ENCODE measurements at regions not wholly inside any gene's neighbourhood (a gene's known extent, or its start where the extent isn't known, plus 50 kb on each side); places are given as distances from the start of the nearest gene placed in this dataset.

DNA sequence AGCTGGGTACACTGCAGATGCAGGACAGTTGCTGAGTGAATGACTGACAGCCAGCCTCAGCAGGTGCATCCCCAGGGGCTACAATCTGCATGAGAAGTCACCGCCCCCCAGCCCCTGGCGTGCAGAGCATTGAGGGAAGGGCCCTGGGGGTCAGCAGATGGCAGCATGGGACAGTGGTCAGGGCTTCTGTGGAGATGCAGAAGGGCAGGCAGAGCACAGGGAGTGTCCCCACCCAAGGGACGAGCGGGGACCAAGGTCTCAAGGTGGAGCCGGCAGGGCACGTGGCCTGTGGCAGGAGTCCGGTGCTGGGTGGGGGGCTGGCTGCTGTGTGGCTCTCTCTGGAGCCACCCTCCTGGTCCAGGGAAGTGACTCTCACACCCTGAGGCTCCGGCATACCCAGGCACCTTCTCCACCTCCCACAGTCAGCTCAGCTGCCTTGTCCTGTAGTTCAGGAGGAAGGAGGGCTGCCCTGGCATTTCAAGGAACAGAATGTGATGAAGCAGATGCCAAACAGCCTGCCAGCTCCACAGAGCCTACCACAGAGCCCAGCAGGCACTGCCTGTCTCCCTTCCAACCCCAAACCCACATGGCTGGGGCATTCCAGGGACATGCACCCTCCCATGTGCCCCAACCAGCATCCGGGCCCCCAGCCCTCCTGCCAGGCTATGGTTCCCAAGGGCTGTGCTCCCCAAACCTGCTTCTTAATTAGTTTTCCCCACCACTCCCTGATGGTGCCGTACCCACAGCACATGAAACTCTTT is 114.5 kb downstream of the TMEM130 start:
- H3K27me3 ChIP-seq (ENCODE audit: insufficient read depth, low read length) = no peaks in the 10 kb centered on the region
- WGBS (ENCODE audit: extremely low coverage, insufficient read length, low lambda C conversion rate) = no CpG with 5 or more reads among the region's 10 CpGs

More for the DNA sequence above, 114.5 kb downstream of the TMEM130 start:
- no peak overlapping the region for H2BK20ac ChIP-seq (ENCODE audit: low read depth, low read length, poor library complexity, severe bottlenecking)
- H3K4me3 Mint-ChIP-seq = no peak overlapping the region
- H3K4ac ChIP-seq (ENCODE audit: low read depth, low read length) = no peak overlapping the region
- H3K56ac ChIP-seq (ENCODE audit: insufficient read length, low read depth, low read length) = no peak overlapping the region
- no peaks in the 10 kb centered on the region for H3K79me1 ChIP-seq (ENCODE audit: insufficient read depth, low read depth, low read length, poor library complexity, severe bottlenecking)
- no peak overlapping the region for H4K8ac ChIP-seq (replicated peaks; ENCODE audit: insufficient read length, low read depth, low read length)
- no peak overlapping the region for H3K27ac ChIP-seq (ENCODE audit: insufficient read length, low read depth, low read length)
- no peak overlapping the region for H2BK12ac ChIP-seq (ENCODE audit: insufficient read length, low read depth, low read length)
- no peak overlapping the region for H4K91ac ChIP-seq (ENCODE audit: insufficient read length, low read depth, low read length)
- TF ChIP-seq, protein P1, sequence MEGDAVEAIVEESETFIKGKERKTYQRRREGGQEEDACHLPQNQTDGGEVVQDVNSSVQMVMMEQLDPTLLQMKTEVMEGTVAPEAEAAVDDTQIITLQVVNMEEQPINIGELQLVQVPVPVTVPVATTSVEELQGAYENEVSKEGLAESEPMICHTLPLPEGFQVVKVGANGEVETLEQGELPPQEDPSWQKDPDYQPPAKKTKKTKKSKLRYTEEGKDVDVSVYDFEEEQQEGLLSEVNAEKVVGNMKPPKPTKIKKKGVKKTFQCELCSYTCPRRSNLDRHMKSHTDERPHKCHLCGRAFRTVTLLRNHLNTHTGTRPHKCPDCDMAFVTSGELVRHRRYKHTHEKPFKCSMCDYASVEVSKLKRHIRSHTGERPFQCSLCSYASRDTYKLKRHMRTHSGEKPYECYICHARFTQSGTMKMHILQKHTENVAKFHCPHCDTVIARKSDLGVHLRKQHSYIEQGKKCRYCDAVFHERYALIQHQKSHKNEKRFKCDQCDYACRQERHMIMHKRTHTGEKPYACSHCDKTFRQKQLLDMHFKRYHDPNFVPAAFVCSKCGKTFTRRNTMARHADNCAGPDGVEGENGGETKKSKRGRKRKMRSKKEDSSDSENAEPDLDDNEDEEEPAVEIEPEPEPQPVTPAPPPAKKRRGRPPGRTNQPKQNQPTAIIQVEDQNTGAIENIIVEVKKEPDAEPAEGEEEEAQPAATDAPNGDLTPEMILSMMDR (conservative IDR thresholded peaks at IDR 0.05) = peak; percentile 35; the same call in 2 of the 3 replicates
- peaks cover 2 to 15% of the 10 kb centered on the region in 2 experiments; a peak in 3 of 4 replicates for H3K4me1 Mint-ChIP-seq
- no peaks in the 10 kb centered on the region for H3K79me2 ChIP-seq (ENCODE audit: insufficient read depth, low read length)
- H3K4me2 ChIP-seq (ENCODE audit: insufficient read depth, insufficient read length, low read length) = no peak overlapping the region
- peaks cover 17% of the 10 kb centered on the region for H3K27me3 Mint-ChIP-seq (ENCODE audit: low read depth)
- peak overlapping the region; percentile 16; the same call in 1 of the 2 replicates for H3K14ac ChIP-seq (ENCODE audit: insufficient read depth, low read length)
- H2AFZ ChIP-seq (ENCODE audit: low read length) = no peak overlapping the region
- no peaks in the 10 kb centered on the region for H3K9me3 Mint-ChIP-seq
- H3K9me3 ChIP-seq (ENCODE audit: control insufficient read depth, low read depth, low read length) = no peaks in the 10 kb centered on the region
- no peak overlapping the region for H3K23ac ChIP-seq (ENCODE audit: insufficient read length, low read depth, low read length)
- no peaks in the 10 kb centered on the region for H3K23me2 ChIP-seq (ENCODE audit: insufficient read length, low read depth, low read length, poor library complexity, severe bottlenecking)
- H2BK5ac ChIP-seq (ENCODE audit: insufficient read length, low read length) = no peak overlapping the region
- no peak overlapping the region for H3K18ac ChIP-seq (ENCODE audit: insufficient read length, low read depth, low read length)
- H2AK5ac ChIP-seq (ENCODE audit: insufficient read length, low read length) = no peak overlapping the region
- no peaks in the 10 kb centered on the region for H4K20me1 ChIP-seq (ENCODE audit: control insufficient read depth, insufficient read depth, insufficient read length)
- H4K5ac ChIP-seq (ENCODE audit: insufficient read length, low read depth, low read length) = no peak overlapping the region
- no peak overlapping the region for H2BK15ac ChIP-seq (ENCODE audit: low read depth, low read length)
- H3K27ac Mint-ChIP-seq = no peak overlapping the region
- H3K36me3 Mint-ChIP-seq (ENCODE audit: insufficient read depth in 1 of 3, low read depth in 3 of 3) = no peaks in the 10 kb centered on the region
- H2BK120ac ChIP-seq (ENCODE audit: low read depth, low read length, poor library complexity, severe bottlenecking) = no peak overlapping the region
- DNase-seq = peak; percentile 66
- no peak overlapping the region for H3K9ac ChIP-seq (ENCODE audit: extremely low read depth, insufficient read length, low read length)
- H3T11ph ChIP-seq (ENCODE audit: low read length) = no peak overlapping the region
- no peaks in the 10 kb centered on the region for H3K4me1 ChIP-seq (ENCODE audit: insufficient read depth, low read length)

All from H9 (cell line).